NCI-H146 treated with DMSO at 0.1 percent for 48 hours (cell line): ENCODE measurements at regions not wholly inside any gene's neighbourhood (a gene's known extent, or its start where the extent isn't known, plus 50 kb on each side); places are given as distances from the start of the nearest gene placed in this dataset.
"Not testable (repeated sequence)": the region's sequence is repeated elsewhere in the genome, so short reads cannot be mapped to it uniquely, and the experiment has no call there.

Experiments used
- DNase-seq: peaks from one replicate; lab custom pipeline; 2025; ENCODE audit not compliant: unreplicated experiment; lab: John Stamatoyannopoulos, UW

GRCh38 chr3:75579981-75580782 lies 83.9 kb upstream of the FRG2C start:
- not testable (repeated sequence) for DNase-seq

- DNase-seq, result not testable (repeated sequence)
These were observed 81.6 kb upstream of the FRG2C start for GRCh38 chr3:75582536-75582935.

GRCh38 chr3:75583116-75583515 lies 81.0 kb upstream of the FRG2C start:
- not testable (repeated sequence) for DNase-seq

- DNase-seq, result not testable (repeated sequence)
These were observed 76.4 kb upstream of the FRG2C start for GRCh38 chr3:75587695-75588094.

- not testable (repeated sequence) for DNase-seq
These were observed 73.7 kb upstream of the FRG2C start for GRCh38 chr3:75590382-75590781.

GRCh38 chr3:75604286-75604934 lies 59.7 kb upstream of the FRG2C start:
- not testable (repeated sequence) for DNase-seq

GRCh38 chr3:75607996-75608395 lies 56.1 kb upstream of the FRG2C start:
- not testable (repeated sequence) for DNase-seq

GRCh38 chr3:75609598-75609997 lies 54.5 kb upstream of the FRG2C start:
- DNase-seq, result not testable (repeated sequence)

GRCh38 chr3:75610773-75611172 lies 53.4 kb upstream of the FRG2C start:
- no peak for DNase-seq

GRCh38 chr3:75611724-75612460 lies 52.2 kb upstream of the FRG2C start:
- not testable (repeated sequence) for DNase-seq
